Tibial artery (tissue), 4 donors: ENCODE measurements at regions not wholly inside any gene's neighbourhood (a gene's known extent, or its start where the extent isn't known, plus 50 kb on each side); places are given as distances from the start of the nearest gene placed in this dataset.

Source experiments
- DNase-seq, 2 donors: peaks; one replicate each; pipeline ENCODE4 v3.0.0-alpha.2; 2019
- H3K27ac ChIP-seq, 2 donors: fragments of 200-600 bp; sonication (generic) in 1 of 2; 1 replicate in 1 of 2; 2 replicates in 1 of 2; pipeline ENCODE4 v1.5.1; 2018 to 2019; ENCODE audit warnings: mild to moderate bottlenecking in 1 of 2
- H3K27me3 ChIP-seq, 2 donors: fragments of 200-600 bp; sonication (generic) in 1 of 2; one replicate each; pipeline versions ENCODE4 v1.5.1 to v1.6.0; 2016 to 2019
- H3K36me3 ChIP-seq, 3 donors: fragments of 200-600 bp; sonication (generic) in 2 of 3; one replicate each; pipeline ENCODE4 v1.5.1; 2016 to 2019; ENCODE audit warnings: mild to moderate bottlenecking in 2 of 3
- H3K4me1 ChIP-seq, 4 donors: fragments of 200-600 bp; sonication (generic) in 2 of 4; 1 replicate in 3 of 4; 2 replicates in 1 of 4; pipeline ENCODE4 v1.5.1; 2016 to 2019
- H3K4me3 ChIP-seq, 2 donors: fragments of 200-600 bp; sonication (generic) in 1 of 2; 1 replicate in 1 of 2; 2 replicates in 1 of 2; pipeline ENCODE4 v1.5.1; 2018 to 2019; ENCODE audit warnings: mild to moderate bottlenecking in 2 of 2
- H3K9me3 ChIP-seq, 3 donors: fragments of 200-600 bp; sonication (generic) in 1 of 3; one replicate each; pipeline ENCODE4 v1.5.1; 2016 to 2019
- intact Hi-C: fragments of 100-400 bp; cut with DNase I; formaldehyde crosslinking; loops from one replicate; pipeline ENCODE4 v1.15.0; 2023; ENCODE audit warnings: low total_unique reads
- TF ChIP-seq, protein P1 (sequence below), 2 experiments: fragments of 200-600 bp in 1 of 2; fragments of 450-650 bp in 1 of 2; IDR thresholded peaks; one replicate each; pipeline ENCODE4 v1.5.1; 2017 to 2019; ENCODE audit warnings: antibody characterized with exemption in 2 of 2, mild to moderate bottlenecking in 1 of 2, moderate library complexity in 1 of 2

DNA sequence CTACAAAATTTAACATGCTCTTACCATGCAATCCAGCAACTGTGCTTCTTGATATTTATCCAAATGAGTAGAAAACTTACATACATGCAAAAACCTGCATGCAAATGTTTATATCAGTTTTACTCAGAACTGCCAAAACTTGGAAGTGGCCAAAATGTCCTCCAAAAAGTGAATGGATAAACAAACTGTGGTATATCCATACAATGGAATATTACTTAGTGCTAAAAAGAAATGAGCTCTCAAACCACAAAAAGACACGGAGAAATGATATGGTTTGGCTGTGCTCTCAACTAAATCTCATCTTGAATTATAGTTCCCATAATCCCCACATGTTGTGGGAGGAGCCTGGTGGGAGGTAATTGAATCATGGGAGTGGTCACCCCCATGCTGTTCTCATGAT lies 267.2 kb downstream of the ZEB2 start:
- Histone ChIP-seq H3K27me3 (no peaks in the 10 kb centered on the region), H3K4me3 (no peak overlapping the region), H3K27ac (no peak overlapping the region), H3K36me3 (peaks cover 0 to 6% (median 0%) of the 10 kb centered on the region in 3 donors), H3K4me1 (peaks cover 0 to 3% (median 0%) of the 10 kb centered on the region in 4 donors), H3K9me3 (peaks cover 8 to 25% (median 19%) of the 10 kb centered on the region in 3 donors)
- no peak for DNase-seq
- intact Hi-C loops = no loop called here
- TF ChIP-seq, protein P1, sequence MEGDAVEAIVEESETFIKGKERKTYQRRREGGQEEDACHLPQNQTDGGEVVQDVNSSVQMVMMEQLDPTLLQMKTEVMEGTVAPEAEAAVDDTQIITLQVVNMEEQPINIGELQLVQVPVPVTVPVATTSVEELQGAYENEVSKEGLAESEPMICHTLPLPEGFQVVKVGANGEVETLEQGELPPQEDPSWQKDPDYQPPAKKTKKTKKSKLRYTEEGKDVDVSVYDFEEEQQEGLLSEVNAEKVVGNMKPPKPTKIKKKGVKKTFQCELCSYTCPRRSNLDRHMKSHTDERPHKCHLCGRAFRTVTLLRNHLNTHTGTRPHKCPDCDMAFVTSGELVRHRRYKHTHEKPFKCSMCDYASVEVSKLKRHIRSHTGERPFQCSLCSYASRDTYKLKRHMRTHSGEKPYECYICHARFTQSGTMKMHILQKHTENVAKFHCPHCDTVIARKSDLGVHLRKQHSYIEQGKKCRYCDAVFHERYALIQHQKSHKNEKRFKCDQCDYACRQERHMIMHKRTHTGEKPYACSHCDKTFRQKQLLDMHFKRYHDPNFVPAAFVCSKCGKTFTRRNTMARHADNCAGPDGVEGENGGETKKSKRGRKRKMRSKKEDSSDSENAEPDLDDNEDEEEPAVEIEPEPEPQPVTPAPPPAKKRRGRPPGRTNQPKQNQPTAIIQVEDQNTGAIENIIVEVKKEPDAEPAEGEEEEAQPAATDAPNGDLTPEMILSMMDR (IDR thresholded peaks at IDR 0.05) = no peak

GRCh38 chr2:144249035-144249637 lies 270.8 kb downstream of the ZEB2 start:
- TF ChIP-seq, protein P1 (IDR thresholded peaks at IDR 0.05) = no peak
- DNase-seq = no peak
- H3K36me3 ChIP-seq = peaks cover 0 to 2% (median 0%) of the 10 kb centered on the region in 3 donors
- no peak overlapping the region for H3K27ac ChIP-seq
- H3K4me1 ChIP-seq = no peaks in the 10 kb centered on the region
- intact Hi-C loops = no loop called here
- no peaks in the 10 kb centered on the region for H3K27me3 ChIP-seq
- H3K4me3 ChIP-seq = no peak overlapping the region
- peaks cover 8 to 23% (median 14%) of the 10 kb centered on the region in 3 donors for H3K9me3 ChIP-seq

- H3K4me1 ChIP-seq = no peaks in the 10 kb centered on the region
- no peaks in the 10 kb centered on the region for H3K27me3 ChIP-seq
- no peak overlapping the region for H3K27ac ChIP-seq
- peaks cover 5 to 16% (median 7%) of the 10 kb centered on the region in 3 donors for H3K9me3 ChIP-seq
- intact Hi-C loops = no loop called here
- H3K4me3 ChIP-seq = no peak overlapping the region
- no peak for DNase-seq
- TF ChIP-seq, protein P1 (IDR thresholded peaks at IDR 0.05) = no peak
- H3K36me3 ChIP-seq = no peaks in the 10 kb centered on the region
These were observed 271.4 kb downstream of the ZEB2 start for GRCh38 chr2:144248350-144249034.

GRCh38 chr2:144244938-144245337 lies 275.0 kb downstream of the ZEB2 start:
- intact Hi-C loops = no loop called here
- H3K4me3 ChIP-seq = no peak overlapping the region
- H3K9me3 ChIP-seq = no peaks in the 10 kb centered on the region
- DNase-seq = no peak
- no peaks in the 10 kb centered on the region for H3K27me3 ChIP-seq
- no peaks in the 10 kb centered on the region for H3K36me3 ChIP-seq
- H3K27ac ChIP-seq = no peak overlapping the region
- TF ChIP-seq, protein P1 (IDR thresholded peaks at IDR 0.05) = no peak
- H3K4me1 ChIP-seq = peaks cover 0 to 17% (median 1%) of the 10 kb centered on the region in 4 donors

- Histone ChIP-seq H3K4me1 (peaks cover 0 to 17% (median 1%) of the 10 kb centered on the region in 4 donors), H3K9me3 (no peaks in the 10 kb centered on the region), H3K36me3 (no peaks in the 10 kb centered on the region), H3K27me3 (no peaks in the 10 kb centered on the region), H3K4me3 (no peak overlapping the region), H3K27ac (no peak overlapping the region)
- no peak for DNase-seq
- intact Hi-C loops = no loop called here
- TF ChIP-seq, protein P1 (IDR thresholded peaks at IDR 0.05) = no peak
These were observed 277.6 kb downstream of the ZEB2 start for GRCh38 chr2:144242311-144242710.
